CD4-positive, alpha-beta T cell treated with Interleukin-4 for 4 hours (primary cell): ENCODE measurements at regions not wholly inside any gene's neighbourhood (a gene's known extent, or its start where the extent isn't known, plus 50 kb on each side); places are given as distances from the start of the nearest gene placed in this dataset.
A peak's percentile ranks its signal among the peaks of the same experiment; 100 is the strongest.

ENCODE experiments used
- DNase-seq: peaks from one replicate; pipeline ENCODE4 v3.0.0-alpha.2; 2020

GRCh38 chr5:158435161-158435616 is 576.2 kb upstream of the CLINT1 start:
- peak; percentile 6 for DNase-seq

DNA sequence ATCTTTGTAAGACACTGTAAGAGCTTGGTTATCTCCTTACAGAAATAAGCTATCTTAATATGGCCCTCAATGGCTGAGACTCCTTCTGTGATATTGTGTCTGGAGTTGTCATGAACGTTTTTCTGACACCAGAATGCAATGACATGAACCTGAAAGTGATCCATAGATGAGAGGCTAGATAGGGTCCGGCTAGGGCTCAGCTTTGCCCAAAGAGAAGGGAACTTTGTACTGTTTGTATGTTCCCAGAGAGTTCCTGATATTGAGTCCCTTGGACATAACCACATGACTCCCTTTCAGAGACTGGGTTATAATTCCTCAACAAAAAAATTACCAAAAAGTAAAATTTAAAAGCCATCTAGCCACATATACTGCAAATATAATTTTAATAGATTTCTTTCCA is 575.8 kb upstream of the CLINT1 start:
- DNase-seq: no peak

- no peak for DNase-seq
Observed at GRCh38 chr5:158433634-158434033, 574.7 kb upstream of the CLINT1 start.

- no peak for DNase-seq
Observed at GRCh38 chr5:158431369-158432029, 572.6 kb upstream of the CLINT1 start.

GRCh38 chr5:158430798-158431167 is 571.8 kb upstream of the CLINT1 start:
- no peak for DNase-seq

DNA sequence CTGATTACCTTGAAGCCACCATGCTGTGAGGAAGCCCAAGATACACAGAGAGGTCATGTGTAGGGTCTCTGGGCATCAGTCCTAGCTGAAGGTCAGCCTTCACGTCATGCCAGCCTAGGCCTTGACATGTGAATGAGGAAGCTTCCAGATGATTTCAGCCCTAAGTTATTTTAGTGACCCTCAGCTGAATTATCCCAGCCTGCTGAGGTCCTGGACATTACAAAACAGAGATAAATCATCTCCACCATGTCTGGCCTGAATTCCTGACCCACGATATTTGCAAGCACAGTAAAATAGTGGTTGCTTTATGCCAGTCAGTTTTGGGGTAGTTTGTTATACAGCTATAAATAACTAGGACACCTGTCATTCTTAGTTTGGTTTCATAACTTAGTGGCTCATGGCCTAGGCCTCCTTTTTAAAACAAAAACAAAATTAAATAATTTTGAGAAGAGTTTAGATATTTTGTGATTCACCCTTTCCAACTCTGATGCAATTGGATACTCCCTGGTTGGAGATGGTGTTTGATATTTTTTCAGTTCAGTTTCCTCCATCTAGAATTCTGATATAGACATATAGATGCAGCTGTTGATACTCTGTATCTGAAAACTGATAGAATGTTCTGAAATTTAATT is 571.3 kb upstream of the CLINT1 start:
- no peak for DNase-seq

- no peak for DNase-seq
Observed at GRCh38 chr5:158429564-158429963, 570.6 kb upstream of the CLINT1 start.

DNA sequence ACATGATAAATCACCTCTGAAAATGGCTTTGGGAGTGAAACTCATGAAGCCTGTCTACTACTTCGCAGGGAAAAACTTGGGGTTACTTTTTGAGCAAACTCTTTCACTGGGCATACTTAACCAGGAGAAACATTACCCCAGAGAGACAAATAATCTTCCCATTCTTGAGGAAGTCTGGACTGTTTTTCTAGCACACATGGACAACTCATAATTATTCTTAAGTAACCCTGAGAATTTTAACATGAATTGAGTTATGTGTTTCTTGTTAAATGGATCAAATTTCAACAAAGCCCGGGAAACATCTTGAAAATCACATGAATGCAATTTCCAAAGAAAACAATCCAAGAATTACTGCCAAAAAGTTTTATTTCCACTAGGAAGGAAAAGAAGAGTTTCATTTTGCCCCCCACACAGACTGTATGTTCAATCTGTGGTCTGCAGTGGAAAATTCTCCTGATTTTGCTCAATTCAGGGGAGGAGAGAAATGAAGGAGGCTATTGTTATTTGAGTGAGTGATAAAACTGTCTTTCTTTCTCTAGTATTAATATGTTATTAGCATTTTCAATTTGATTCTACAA is 564.8 kb upstream of the CLINT1 start:
- DNase-seq: no peak

DNA sequence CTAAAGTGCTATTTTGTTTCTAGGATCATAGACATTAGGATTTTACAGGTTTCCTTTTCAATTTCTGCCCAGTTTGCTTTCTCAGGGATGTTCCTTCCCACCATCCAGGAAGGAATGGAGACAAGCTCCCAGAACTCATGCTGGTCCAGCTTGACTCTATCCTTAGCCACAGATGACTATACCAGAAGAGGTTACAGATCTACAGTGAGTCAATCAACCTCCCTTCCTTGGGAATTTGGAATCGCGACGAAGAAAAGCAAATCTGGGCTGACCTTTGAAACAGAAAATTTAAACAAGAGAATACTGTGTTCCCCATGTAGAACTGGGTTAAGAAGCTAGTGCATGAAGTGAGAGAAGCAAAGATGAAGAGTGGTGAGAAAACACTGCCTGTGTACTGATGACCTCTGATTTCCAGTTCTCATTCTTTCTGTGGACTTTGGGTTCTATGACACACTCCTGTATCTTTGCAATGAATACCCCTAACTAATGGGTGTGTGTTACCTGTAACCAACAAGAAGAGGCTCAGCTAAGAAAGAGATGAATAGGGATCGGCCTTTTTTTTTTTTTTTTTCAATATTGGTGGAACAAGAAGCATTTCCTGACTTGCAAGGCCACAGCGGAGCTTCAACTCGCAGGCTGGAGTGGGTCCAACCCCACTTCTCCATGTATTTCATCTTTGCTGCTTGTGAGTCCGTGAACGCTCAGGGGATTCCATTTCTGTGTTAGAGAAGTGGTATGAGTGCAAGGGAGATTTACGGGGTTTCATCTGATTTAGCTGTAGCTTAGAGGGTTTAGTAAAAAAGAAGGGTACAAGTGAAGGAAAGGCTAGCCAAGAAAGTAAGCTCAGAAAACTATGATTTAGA is 563.9 kb upstream of the CLINT1 start:
- DNase-seq: no peak

DNA sequence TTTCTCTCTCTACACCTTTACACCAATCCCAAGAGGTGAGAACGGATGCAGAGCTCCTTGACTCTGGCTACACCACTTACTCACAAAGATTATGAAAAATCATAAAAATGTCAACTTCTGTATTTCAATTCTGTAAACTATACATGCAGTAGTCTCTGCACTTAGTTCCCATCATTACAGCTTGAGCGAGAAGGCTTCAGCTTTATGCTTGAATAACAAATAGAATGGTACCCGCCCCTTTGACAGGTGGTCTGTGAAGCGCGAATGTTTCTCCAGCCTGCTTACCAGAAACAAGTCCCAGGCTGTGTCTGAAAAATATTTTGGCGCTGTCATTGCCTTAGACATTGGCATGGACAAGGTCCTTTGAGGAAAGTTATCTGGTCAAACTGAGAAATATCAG is 562.4 kb upstream of the CLINT1 start:
- DNase-seq: no peak

- no peak for DNase-seq
Observed at GRCh38 chr5:158419186-158419585, 560.2 kb upstream of the CLINT1 start.

GRCh38 chr5:158414780-158415179 is 555.8 kb upstream of the CLINT1 start:
- no peak for DNase-seq

DNA sequence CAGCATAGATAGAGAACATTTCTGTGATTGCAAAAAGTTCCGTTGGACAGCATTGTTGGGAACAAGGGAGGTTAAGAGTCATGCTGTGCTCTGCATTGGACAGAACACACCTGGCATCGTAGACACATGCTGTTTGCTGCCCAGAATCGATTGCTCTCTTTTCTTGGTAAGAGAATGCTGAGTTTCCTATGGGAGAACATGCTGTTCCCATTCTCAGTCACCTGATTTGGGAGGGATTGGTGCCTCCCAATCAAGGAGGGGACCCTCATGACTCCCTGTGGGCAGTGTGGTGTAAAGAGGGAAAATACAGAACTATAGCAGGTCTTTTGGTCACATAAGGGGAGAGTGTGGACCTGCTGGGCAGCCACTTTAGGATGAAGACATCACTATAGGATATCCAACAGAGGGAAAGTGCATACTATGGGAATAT is 555.4 kb upstream of the CLINT1 start:
- DNase-seq: no peak

GRCh38 chr5:158413122-158413680 is 554.3 kb upstream of the CLINT1 start:
- DNase-seq: no peak

DNA sequence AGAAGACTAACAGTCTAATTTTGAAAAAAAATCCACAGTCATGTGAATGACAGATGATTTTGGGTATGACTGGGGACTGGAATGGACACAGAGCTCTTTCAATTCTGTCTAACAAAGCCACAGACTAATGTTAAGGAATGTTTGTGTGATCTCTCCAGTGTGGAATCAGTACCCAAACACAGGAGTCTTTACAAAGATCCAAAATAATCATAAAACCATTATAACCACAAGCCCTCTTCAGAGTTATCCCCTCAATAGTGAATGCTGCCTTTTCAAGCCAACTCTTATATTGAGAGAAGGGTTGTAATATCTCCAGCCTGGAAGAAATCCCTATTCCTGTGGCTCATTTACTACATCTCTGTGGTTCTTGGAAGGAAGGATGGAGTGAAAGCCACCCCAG is 552.0 kb upstream of the CLINT1 start:
- DNase-seq: no peak

DNA sequence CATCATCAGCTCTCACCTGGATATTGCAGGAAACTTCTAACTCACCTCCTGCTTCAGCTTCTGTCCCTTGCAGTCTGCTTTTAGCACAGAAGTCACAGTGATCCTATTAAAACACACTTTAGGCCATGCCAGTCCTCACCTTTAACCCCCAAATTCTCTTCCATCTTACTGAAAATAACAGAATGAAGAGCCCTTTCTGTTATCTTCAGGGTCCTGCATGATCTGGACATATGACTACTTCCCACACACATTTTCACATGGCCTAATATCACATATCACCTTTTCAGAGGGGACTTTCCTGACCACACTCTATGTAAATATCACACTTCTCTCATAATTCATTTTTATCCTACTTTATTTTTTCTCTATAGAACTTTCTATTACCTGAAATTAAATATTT is 550.6 kb upstream of the CLINT1 start:
- no peak for DNase-seq

DNA sequence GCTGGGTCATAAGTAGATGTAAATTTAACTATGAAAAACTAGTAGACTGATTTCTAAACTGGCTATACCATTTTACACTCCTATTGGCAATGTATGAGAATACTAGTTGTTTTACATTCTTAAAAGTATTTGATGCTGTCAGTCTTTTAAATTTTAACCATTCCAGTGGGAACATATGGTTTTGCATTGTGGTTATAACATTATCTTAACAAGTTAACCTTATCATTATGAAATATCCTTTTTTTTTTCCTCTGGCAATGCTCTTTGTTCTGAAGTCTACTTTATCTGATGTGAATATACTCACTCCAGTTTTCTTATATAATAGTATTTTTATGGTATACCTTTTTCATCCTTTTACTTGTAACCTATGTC is 548.9 kb upstream of the CLINT1 start:
- DNase-seq: no peak

- no peak for DNase-seq
Observed at GRCh38 chr5:158406884-158407823, 548.2 kb upstream of the CLINT1 start.

DNA sequence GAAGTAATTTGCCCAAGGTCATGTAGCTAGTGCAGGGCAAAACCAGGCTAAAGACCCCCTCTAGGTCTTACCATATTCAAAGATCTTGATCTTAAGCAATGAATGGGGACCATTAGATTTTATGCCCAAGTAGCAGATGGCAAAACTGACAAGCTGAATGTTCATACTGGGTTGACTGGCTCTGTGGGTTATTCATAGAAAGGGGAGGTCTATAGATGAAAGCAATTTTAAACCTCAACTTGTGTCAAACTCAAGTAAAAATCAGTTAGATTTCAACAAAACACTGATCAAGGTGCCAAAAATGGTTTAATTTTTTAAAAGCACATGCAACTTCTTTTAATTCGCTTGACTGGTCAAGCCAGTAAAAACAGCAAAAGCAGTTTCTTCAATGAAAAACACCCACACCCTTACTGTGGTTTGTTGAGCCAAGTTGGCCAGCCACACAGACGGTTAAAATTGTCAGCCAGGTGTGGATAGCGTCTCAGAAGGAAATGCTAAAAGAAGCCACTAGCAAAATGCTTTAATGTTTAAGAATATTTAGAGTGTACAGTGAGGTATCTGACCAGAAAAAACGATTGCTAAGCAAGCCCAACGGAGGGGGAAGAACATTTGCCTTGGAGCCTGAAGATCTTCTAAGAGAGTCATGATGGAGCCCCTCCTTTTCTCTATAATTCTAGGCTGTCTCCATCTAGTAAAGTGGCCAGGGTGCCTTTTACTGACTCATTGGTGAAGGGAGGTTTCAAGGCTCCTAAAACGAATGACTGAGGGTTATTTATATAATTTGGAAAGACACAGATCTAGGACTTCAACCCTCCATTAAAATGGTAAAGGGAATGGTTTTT is 539.6 kb upstream of the CLINT1 start:
- DNase-seq: no peak

GRCh38 chr5:158397278-158397677 is 538.3 kb upstream of the CLINT1 start:
- DNase-seq: no peak

- no peak for DNase-seq
Observed at GRCh38 chr5:158394102-158394501, 535.2 kb upstream of the CLINT1 start.
